ENCODE measurements at regions not wholly inside any gene's neighbourhood (a gene's known extent, or its start where the extent isn't known, plus 50 kb on each side); places are given as distances from the start of the nearest gene placed in this dataset.

- Histone ChIP-seq H3K36me3 (replicated peaks; ENCODE audit: insufficient read depth, low read depth) (no peaks in the 10 kb centered on the region), H3K9me3 (ENCODE audit: low read depth) (no peaks in the 10 kb centered on the region), H4K20me1 (ENCODE audit: insufficient read depth, poor library complexity, severe bottlenecking) (no peaks in the 10 kb centered on the region)
Measured at GRCh38 chr2:56912490-56912889, 728.7 kb downstream of the CCDC85A start.

GRCh38 chr2:56918790-56919189 is 735.0 kb downstream of the CCDC85A start:
- Histone ChIP-seq H3K27me3 (no peaks in the 10 kb centered on the region), H3K4me2 (no peak overlapping the region), H2AFZ (no peak overlapping the region), H4K20me1 (ENCODE audit: insufficient read depth, poor library complexity, severe bottlenecking) (no peaks in the 10 kb centered on the region), H3K36me3 (replicated peaks; ENCODE audit: insufficient read depth, low read depth) (no peaks in the 10 kb centered on the region), H3K9me2 (replicated peaks; ENCODE audit: insufficient read depth) (no peaks in the 10 kb centered on the region), H3K27ac (no peak overlapping the region), H3K9me3 (ENCODE audit: low read depth) (no peaks in the 10 kb centered on the region), H3K4me1 (ENCODE audit: insufficient read depth) (no peaks in the 10 kb centered on the region), H3K79me2 (no peaks in the 10 kb centered on the region), H3K4me3 (no peak overlapping the region)
- DNase-seq (ENCODE audit: low spot score): no peak
- TF ChIP-seq EZH2 (IDR thresholded peaks at IDR 0.05; ENCODE audit: borderline replicate concordance) (no peak), EZH2phosphoT487 (IDR thresholded peaks at IDR 0.05; ENCODE audit: low read depth, severe bottlenecking, unreplicated experiment) (no peak)
- TF ChIP-seq, protein P1, sequence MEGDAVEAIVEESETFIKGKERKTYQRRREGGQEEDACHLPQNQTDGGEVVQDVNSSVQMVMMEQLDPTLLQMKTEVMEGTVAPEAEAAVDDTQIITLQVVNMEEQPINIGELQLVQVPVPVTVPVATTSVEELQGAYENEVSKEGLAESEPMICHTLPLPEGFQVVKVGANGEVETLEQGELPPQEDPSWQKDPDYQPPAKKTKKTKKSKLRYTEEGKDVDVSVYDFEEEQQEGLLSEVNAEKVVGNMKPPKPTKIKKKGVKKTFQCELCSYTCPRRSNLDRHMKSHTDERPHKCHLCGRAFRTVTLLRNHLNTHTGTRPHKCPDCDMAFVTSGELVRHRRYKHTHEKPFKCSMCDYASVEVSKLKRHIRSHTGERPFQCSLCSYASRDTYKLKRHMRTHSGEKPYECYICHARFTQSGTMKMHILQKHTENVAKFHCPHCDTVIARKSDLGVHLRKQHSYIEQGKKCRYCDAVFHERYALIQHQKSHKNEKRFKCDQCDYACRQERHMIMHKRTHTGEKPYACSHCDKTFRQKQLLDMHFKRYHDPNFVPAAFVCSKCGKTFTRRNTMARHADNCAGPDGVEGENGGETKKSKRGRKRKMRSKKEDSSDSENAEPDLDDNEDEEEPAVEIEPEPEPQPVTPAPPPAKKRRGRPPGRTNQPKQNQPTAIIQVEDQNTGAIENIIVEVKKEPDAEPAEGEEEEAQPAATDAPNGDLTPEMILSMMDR (IDR thresholded peaks at IDR 0.05; ENCODE audit: poor library complexity): no peak

More at GRCh38 chr2:56912490-56912889, 728.7 kb downstream of the CCDC85A start:
- no peak overlapping the region for H3K4me3 ChIP-seq
- H3K4me1 ChIP-seq (ENCODE audit: insufficient read depth): no peaks in the 10 kb centered on the region
- no peak overlapping the region for H3K4me2 ChIP-seq
- no peaks in the 10 kb centered on the region for H3K27me3 ChIP-seq
- H3K27ac ChIP-seq: no peak overlapping the region
- DNase-seq (ENCODE audit: low spot score): no peak
- H2AFZ ChIP-seq: no peak overlapping the region
- TF ChIP-seq EZH2phosphoT487 (IDR thresholded peaks at IDR 0.05; ENCODE audit: low read depth, severe bottlenecking, unreplicated experiment) (no peak), EZH2 (IDR thresholded peaks at IDR 0.05; ENCODE audit: borderline replicate concordance) (no peak)
- TF ChIP-seq, protein P1 (IDR thresholded peaks at IDR 0.05; ENCODE audit: poor library complexity): no peak
- H3K79me2 ChIP-seq: no peaks in the 10 kb centered on the region
- WGBS (ENCODE audit: low lambda C conversion rate, missing lambda C conversion rate): 70% methylated on average over 4 of the region's 4 CpGs
- H3K9me2 ChIP-seq (replicated peaks; ENCODE audit: insufficient read depth): no peaks in the 10 kb centered on the region

DNA sequence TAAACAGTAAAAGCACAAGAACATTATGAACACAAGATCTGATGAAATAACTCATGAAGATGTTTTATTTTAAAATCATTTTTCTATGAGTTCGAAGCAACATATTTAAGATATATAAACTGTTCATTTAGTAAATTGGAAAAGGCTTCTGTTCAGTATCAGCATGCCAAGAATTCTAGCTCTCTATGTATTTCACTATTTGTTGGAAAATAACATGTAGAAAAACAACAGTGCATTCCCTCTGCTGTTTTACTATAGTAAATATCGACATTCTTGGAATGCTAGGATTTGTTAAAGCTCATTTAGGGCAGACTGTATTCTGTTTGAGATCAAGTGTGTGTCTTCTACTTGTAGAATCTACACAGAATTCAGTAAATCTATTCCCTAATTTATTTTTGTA is 750.2 kb downstream of the CCDC85A start:
- Histone ChIP-seq H3K27me3 (no peaks in the 10 kb centered on the region), H3K9me3 (ENCODE audit: low read depth) (no peaks in the 10 kb centered on the region), H3K4me2 (no peak overlapping the region), H3K27ac (no peak overlapping the region), H3K9me2 (replicated peaks; ENCODE audit: insufficient read depth) (no peaks in the 10 kb centered on the region), H3K79me2 (no peaks in the 10 kb centered on the region), H3K36me3 (replicated peaks; ENCODE audit: insufficient read depth, low read depth) (no peaks in the 10 kb centered on the region), H3K4me3 (no peak overlapping the region), H4K20me1 (ENCODE audit: insufficient read depth, poor library complexity, severe bottlenecking) (no peaks in the 10 kb centered on the region), H2AFZ (no peak overlapping the region), H3K4me1 (ENCODE audit: insufficient read depth) (no peaks in the 10 kb centered on the region)
- TF ChIP-seq EZH2phosphoT487 (IDR thresholded peaks at IDR 0.05; ENCODE audit: low read depth, severe bottlenecking, unreplicated experiment) (no peak), EZH2 (IDR thresholded peaks at IDR 0.05; ENCODE audit: borderline replicate concordance) (no peak)
- TF ChIP-seq, protein P1 (IDR thresholded peaks at IDR 0.05; ENCODE audit: poor library complexity): no peak
- DNase-seq (ENCODE audit: low spot score): no peak
- 74% methylated on average over 2 of the region's 2 CpGs for WGBS (ENCODE audit: low lambda C conversion rate, missing lambda C conversion rate)

- Histone ChIP-seq H3K4me2 (no peak overlapping the region), H3K27ac (no peak overlapping the region), H3K9me3 (ENCODE audit: low read depth) (no peaks in the 10 kb centered on the region), H3K79me2 (no peaks in the 10 kb centered on the region), H3K27me3 (no peaks in the 10 kb centered on the region), H3K4me3 (no peak overlapping the region), H3K9me2 (replicated peaks; ENCODE audit: insufficient read depth) (no peaks in the 10 kb centered on the region), H4K20me1 (ENCODE audit: insufficient read depth, poor library complexity, severe bottlenecking) (no peaks in the 10 kb centered on the region), H2AFZ (no peak overlapping the region), H3K36me3 (replicated peaks; ENCODE audit: insufficient read depth, low read depth) (no peaks in the 10 kb centered on the region), H3K4me1 (ENCODE audit: insufficient read depth) (no peaks in the 10 kb centered on the region)
- DNase-seq (ENCODE audit: low spot score): no peak
- 90% methylated on average over 1 of the region's 1 CpG for WGBS (ENCODE audit: low lambda C conversion rate, missing lambda C conversion rate)
- TF ChIP-seq EZH2phosphoT487 (IDR thresholded peaks at IDR 0.05; ENCODE audit: low read depth, severe bottlenecking, unreplicated experiment) (no peak), EZH2 (IDR thresholded peaks at IDR 0.05; ENCODE audit: borderline replicate concordance) (no peak)
- TF ChIP-seq, protein P1 (IDR thresholded peaks at IDR 0.05; ENCODE audit: poor library complexity): no peak
Measured at GRCh38 chr2:56934866-56935265, 751.1 kb downstream of the CCDC85A start.

Measured in hepatocyte (in vitro differentiated cells).